NCI-H2081 (cell line): ENCODE measurements at regions not wholly inside any gene's neighbourhood (a gene's known extent, or its start where the extent isn't known, plus 50 kb on each side); places are given as distances from the start of the nearest gene placed in this dataset.
"Not testable (repeated sequence)": the region's sequence is repeated elsewhere in the genome, so short reads cannot be mapped to it uniquely, and the experiment has no call there.

ENCODE experiments used
- DNase-seq, 2 experiments: peaks; one replicate each; lab custom pipeline; 2025; lab: John Stamatoyannopoulos, UW

GRCh38 chr6:22748681-22749080, 179.3 kb downstream of the HDGFL1 start:
- no peak for DNase-seq

DNA sequence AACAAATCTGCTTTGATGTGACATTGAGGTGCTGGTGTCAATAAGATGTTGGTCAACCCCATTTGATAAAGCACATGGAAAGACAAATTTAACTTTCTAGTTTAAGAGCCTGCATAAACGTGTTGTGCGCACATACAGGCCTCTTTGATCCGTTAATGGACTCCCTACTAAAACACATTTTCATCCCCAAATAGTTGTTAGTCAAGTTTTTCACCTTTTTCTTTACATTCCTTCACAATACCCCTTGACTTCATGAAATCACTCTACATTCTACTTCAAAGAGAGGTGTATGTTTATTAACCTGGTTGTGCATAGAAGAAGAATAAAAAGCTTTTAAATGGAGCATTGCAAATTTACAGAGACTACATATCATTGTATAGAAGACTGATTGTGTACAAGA, 180.3 kb downstream of the HDGFL1 start:
- DNase-seq: no peak

DNA sequence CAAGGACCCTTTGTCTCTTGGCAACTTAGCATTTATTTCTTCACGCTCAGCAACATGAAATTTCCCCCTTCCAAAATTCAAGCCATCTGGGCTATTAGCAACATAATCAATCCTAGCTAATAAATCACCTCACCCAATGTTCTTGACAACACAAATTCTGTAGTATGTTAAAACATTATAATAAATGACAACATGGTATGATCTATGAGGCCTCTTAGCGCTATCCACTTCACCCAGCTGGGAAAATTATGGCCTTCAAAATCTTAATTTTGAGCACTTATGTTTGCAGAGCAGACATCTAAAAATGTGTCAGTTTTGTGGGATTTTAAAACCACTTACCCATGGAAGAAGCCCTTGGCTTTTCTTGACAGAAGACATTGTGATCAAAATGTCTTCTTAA, 181.9 kb downstream of the HDGFL1 start:
- peak in 1 of 2 experiments; percentile 24 for DNase-seq

DNA sequence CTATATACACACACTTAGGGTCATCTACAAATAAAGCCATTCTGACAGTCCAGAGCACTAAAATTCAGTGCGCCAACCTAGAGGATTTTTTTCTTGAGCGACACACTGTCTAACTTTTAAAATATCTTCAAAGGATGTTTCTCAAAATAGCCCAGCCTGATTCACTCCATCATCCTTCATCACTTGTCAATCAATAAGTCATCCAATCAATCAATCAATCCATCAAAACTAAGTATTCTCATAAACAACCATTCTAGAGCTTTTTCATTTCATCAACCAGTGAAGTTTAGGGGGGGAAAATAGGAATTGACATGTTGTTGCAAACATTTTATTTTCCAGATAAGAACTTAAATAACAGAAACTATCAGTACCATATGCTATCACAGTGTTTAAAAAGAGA, 183.2 kb downstream of the HDGFL1 start:
- DNase-seq: no peak

DNA sequence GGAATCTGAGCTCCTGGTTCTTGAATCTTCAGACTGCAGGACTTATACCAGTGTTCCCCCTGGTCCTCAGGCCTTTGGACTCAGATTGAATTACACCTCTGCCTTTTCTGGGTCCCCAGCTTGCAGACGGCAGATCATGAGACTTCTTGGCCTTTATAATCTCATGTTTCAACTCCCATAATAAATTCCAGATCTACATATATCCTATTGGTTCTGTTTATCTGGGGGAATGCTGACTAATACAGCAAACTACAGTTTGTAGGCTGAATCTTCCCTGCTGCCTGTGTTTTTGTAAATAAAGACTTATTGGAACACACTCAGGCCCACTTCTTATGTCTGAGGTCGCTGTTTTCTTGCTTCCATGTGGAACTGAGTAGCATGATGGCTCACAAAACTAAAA, 184.7 kb downstream of the HDGFL1 start:
- DNase-seq: no peak

GRCh38 chr6:22755605-22756004, 186.2 kb downstream of the HDGFL1 start:
- no peak for DNase-seq

GRCh38 chr6:22756365-22756764, 187.0 kb downstream of the HDGFL1 start:
- DNase-seq: no peak

DNA sequence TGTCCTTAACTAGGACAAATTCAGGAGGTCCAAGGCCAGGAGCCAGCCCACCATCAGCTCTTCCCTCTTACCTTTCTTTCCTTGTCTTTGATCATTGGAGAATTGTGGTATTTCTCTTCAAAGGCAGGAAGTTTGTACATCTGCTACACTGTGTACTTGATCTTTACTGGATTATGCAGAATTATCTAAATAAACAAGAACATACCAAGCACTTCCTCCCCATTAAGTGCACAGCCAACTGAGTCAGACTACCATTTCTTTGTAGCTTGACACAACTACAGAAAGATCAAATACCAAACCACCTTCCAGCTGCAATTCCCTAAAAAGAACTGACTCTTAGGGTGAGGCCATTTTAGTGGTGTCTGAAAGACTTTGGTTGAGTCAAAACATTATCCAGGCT, 195.1 kb downstream of the HDGFL1 start:
- no peak for DNase-seq

- no peak for DNase-seq
Measured at GRCh38 chr6:22765015-22765414, 195.6 kb downstream of the HDGFL1 start.

DNA sequence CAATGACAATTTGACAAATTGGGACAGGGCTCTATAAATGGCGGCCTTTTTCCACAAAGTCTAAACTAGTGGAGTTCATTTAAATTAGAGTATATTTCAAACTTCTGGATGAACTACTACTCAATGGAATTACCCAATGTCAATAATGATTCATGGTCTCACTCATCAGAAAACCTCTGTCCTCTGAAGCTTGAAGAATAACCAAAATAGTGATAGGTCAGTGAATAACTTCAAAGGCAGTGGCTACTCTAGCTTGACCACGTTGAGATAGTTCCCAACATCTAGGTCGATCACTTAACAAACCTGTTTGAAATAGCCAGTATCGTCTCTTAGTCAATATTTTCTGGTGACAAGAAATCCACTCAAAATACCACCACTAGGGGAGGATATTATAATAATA, 197.6 kb downstream of the HDGFL1 start:
- DNase-seq: no peak

- no peak for DNase-seq
Measured at GRCh38 chr6:22770054-22770453, 200.7 kb downstream of the HDGFL1 start.

GRCh38 chr6:22774129-22774528, 204.8 kb downstream of the HDGFL1 start:
- no peak for DNase-seq

GRCh38 chr6:22778438-22778837, 209.1 kb downstream of the HDGFL1 start:
- not testable (repeated sequence) for DNase-seq

DNA sequence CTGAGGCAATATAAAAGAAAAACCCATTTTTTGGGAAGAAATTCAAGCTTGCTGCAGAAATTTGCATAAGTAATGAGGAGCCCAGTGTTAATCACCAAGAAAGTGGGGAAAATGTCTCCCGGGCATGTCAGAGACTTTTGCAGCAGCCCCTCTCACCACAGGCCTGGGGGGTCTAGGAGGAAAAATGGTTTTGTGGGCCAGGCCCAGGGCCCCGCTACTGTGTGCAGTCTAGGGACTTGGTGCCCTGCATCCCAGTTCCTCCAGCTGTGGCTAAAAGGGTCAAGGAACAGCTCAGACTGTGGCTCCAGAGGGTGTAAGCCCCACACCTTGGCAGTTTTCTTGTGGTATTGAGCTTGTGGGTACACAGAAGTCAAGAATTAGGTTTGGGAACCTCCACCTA, 209.7 kb downstream of the HDGFL1 start:
- no peak for DNase-seq

GRCh38 chr6:22783931-22784330, 214.6 kb downstream of the HDGFL1 start:
- DNase-seq: no peak

- no peak for DNase-seq
Measured at GRCh38 chr6:22784601-22785410, 215.4 kb downstream of the HDGFL1 start.

DNA sequence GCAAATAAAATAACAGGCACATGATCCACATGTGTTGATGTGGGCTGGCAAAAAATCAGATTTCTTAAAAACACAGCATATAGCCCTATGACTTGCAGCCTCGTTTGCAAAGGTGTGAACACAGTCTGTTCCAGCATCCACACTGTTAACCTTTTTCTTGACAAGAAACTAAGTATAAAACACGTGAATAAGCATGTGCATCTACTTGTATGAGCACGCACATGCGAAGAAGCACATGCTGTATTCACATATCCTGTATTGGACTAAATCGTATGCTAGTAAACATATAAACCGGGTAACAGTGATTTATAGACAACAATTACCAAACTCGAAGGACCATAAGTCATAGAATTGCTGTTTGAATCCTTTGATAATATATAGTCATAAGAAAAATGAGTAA, 218.7 kb downstream of the HDGFL1 start:
- no peak for DNase-seq

DNA sequence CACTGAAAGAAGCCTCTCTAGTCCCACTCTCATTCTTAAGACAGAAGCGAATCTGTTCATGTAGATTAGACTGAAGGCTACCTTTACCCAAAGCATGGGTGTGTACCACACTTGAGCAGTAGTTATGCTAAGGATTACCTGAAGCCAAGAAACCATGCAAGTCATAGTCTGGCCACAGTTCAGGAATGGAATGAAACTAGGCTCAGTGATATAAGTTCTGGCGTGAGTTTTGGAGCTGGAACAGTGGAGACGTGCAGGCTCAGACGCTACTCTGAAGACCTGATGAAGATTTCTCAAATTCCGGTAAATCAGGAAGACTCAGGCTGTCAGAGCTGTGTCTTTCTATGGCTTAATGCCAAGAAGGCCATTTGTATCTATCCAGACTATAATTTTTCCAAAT, 219.9 kb downstream of the HDGFL1 start:
- no peak for DNase-seq

DNA sequence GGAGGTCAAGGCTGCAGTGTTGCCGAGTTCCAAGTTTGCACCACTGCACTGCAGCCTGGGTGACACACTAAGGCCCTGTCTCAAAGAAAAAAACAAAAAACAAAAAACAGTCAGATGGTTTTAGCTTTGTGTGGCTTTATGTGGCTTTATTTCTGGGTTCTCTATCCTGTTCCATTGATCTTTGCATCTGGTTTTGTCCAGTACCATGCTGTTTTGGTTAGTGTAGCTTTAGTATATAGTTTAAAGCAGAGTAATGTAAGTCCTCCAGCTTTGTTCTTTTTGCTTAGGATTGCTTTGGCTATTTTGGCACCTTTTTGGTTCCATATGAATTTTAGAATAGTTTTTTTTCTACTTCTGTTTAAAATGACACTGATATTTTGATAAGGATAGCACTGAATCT, 225.5 kb downstream of the HDGFL1 start:
- no peak for DNase-seq

DNA sequence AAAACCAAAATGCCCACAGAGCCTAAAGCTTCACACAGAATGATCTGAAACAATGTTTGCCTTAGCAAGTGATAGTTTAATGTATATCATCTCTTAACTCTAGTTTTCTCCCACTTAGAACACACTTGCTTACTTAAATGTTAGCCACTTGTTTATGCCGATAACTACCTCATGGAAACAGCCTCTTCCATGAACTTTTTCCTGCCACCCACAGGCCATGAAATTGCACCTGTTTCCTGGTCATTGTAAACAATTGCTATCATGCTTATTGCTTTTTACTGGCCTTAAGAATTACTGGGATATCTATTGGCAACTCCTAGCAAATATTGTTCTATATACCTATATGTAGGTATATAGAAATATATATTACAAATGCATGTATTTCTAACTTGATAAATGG, 231.1 kb downstream of the HDGFL1 start:
- no peak for DNase-seq

DNA sequence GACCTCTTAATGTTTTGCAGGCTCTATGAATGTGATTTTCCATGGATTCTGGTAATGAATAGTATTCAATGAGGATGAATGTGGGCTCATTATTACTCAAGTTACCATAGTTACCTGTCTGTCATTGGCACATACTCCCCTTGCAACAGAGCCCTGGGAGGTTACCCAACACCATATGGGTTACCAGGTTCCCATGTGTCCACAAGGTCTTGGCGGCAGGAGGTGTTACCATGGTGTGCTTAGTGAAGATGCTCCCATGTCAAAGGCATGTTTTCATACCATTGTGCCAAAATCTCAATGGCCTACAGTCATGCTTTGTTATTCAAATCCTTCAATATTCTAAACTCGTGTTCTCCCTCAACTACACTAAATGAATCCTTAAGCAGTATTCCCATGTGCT, 232.5 kb downstream of the HDGFL1 start:
- DNase-seq: no peak

DNA sequence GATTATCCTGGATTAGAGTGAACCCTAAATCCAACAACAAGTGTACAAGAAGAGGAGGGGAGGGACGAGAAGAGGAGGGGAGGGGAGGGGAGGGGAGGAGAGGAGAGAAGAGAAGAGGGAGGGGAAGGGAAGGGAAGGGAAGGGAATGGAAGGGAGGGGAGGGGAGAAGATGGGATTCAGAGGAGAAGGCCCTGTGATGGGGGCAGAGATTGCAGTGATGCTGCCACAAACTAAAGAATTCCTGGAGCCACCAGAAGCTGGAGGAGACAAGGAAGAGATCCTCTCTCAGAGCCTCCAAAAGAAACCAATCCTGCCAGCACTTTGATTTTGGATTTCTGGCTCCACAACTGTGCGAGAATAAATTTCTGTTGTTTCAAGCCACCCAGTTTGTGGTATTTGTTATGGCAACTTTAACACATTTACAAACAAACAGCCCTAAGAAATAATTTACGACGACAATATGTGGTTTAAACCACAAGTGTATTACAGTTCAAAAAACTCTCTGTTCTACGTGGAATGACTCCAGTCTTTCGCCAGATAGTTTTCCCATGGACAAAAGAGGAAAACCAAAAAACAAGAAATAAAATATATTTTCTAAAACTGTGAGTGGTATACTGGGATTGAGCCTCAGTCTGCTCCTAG, 235.4 kb downstream of the HDGFL1 start:
- DNase-seq: no peak

GRCh38 chr6:22807261-22807660, 237.9 kb downstream of the HDGFL1 start:
- no peak for DNase-seq

DNA sequence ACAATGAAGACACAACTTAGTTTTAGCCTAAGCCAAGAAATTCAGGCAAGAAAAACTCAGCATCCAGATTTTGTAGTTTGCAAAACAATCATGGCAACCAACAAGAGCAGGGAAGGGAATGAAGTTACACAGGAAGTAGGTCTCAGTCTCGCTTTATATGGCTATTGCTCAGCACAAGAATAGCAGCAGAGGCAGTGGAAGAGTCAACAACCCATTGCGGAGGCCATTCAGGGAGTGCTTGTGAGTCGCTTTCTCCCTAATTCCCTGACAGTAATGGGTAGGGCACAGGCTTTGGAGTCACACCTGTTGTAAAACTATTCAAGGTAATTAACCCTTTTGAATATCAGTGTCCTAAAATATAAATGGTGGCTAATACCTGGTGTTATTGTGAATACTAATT, 238.5 kb downstream of the HDGFL1 start:
- no peak for DNase-seq
